ENCODE measurements at regions not wholly inside any gene's neighbourhood (a gene's known extent, or its start where the extent isn't known, plus 50 kb on each side); places are given as distances from the start of the nearest gene placed in this dataset.

GRCh38 chr11:129576652-129577051, 201.0 kb downstream of the BARX2 start:
- Mint-ChIP-seq H3K9me3 (peaks cover 9% of the 10 kb centered on the region), H3K27ac (no peak overlapping the region), H3K27me3 (no peaks in the 10 kb centered on the region), H3K4me3 (no peak overlapping the region), H3K4me1 (no peaks in the 10 kb centered on the region), H3K36me3 (ENCODE audit: low read depth) (no peaks in the 10 kb centered on the region)
- ChIA-PET POLR2A (no interaction called here), CTCF (no interaction called here)
- DNase-seq = no peak
- TF ChIP-seq CTCF (IDR thresholded peaks at IDR 0.05) = no peak
- intact Hi-C loops (cut with micrococcal nuclease) = no loop called here
- no peak for ATAC-seq (ENCODE audit: low read depth)

GRCh38 chr11:129578006-129578405, 202.4 kb downstream of the BARX2 start:
- intact Hi-C loops (cut with micrococcal nuclease) = no loop called here
- no peaks in the 10 kb centered on the region for H3K27me3 Mint-ChIP-seq
- POLR2A ChIA-PET = no interaction called here
- ATAC-seq (ENCODE audit: low read depth) (no peak), DNase-seq (no peak)
- H3K9me3 Mint-ChIP-seq = peaks cover 9% of the 10 kb centered on the region
- H3K36me3 Mint-ChIP-seq (ENCODE audit: low read depth) = no peaks in the 10 kb centered on the region
- no peaks in the 10 kb centered on the region for H3K4me1 Mint-ChIP-seq
- CTCF ChIA-PET = no interaction called here
- H3K4me3 Mint-ChIP-seq = no peak overlapping the region
- no peak overlapping the region for H3K27ac Mint-ChIP-seq
- TF ChIP-seq CTCF (IDR thresholded peaks at IDR 0.05) = no peak

GRCh38 chr11:129580278-129580677, 204.6 kb downstream of the BARX2 start:
- ChIA-PET POLR2A (no interaction called here), CTCF (no interaction called here)
- Mint-ChIP-seq H3K4me3 (no peak overlapping the region), H3K9me3 (no peaks in the 10 kb centered on the region), H3K4me1 (no peaks in the 10 kb centered on the region), H3K36me3 (ENCODE audit: low read depth) (no peaks in the 10 kb centered on the region), H3K27ac (no peak overlapping the region), H3K27me3 (no peaks in the 10 kb centered on the region)
- no peak for ATAC-seq (ENCODE audit: low read depth)
- no peak for DNase-seq
- intact Hi-C loops (cut with micrococcal nuclease) = no loop called here
- no peak for TF ChIP-seq CTCF (IDR thresholded peaks at IDR 0.05)

GRCh38 chr11:129584316-129584715, 208.7 kb downstream of the BARX2 start:
- ATAC-seq (ENCODE audit: low read depth) (no peak), DNase-seq (no peak)
- Mint-ChIP-seq H3K27me3 (no peaks in the 10 kb centered on the region), H3K4me3 (no peak overlapping the region), H3K4me1 (no peaks in the 10 kb centered on the region), H3K9me3 (no peaks in the 10 kb centered on the region), H3K27ac (no peak overlapping the region), H3K36me3 (ENCODE audit: low read depth) (no peaks in the 10 kb centered on the region)
- CTCF ChIA-PET = no interaction called here
- no peak for TF ChIP-seq CTCF (IDR thresholded peaks at IDR 0.05)
- POLR2A ChIA-PET = no interaction called here
- intact Hi-C loops (cut with micrococcal nuclease) = no loop called here

- Mint-ChIP-seq H3K4me1 (no peaks in the 10 kb centered on the region), H3K9me3 (no peaks in the 10 kb centered on the region), H3K27me3 (no peaks in the 10 kb centered on the region), H3K27ac (no peak overlapping the region), H3K36me3 (ENCODE audit: low read depth) (no peaks in the 10 kb centered on the region), H3K4me3 (no peak overlapping the region)
- ChIA-PET POLR2A (no interaction called here), CTCF (no interaction called here)
- no peak for TF ChIP-seq CTCF (IDR thresholded peaks at IDR 0.05)
- DNase-seq (no peak), ATAC-seq (ENCODE audit: low read depth) (no peak)
- intact Hi-C loops (cut with micrococcal nuclease) = no loop called here
Observed at GRCh38 chr11:129589190-129589860, 213.7 kb downstream of the BARX2 start.

Measured in activated B cell treated with CpG ODN at 0.5 μM for 24 hours (primary cell).